ENCODE measurements at regions not wholly inside any gene's neighbourhood (a gene's known extent, or its start where the extent isn't known, plus 50 kb on each side); places are given as distances from the start of the nearest gene placed in this dataset.
"Not testable (repeated sequence)": the region's sequence is repeated elsewhere in the genome, so short reads cannot be mapped to it uniquely, and the experiment has no call there.

- DNase-seq (ENCODE audit: low read depth): no peak
Observed at GRCh38 chr14:98916036-98916435, 356.0 kb downstream of the BCL11B start.

- no peak for DNase-seq (ENCODE audit: low read depth)
Observed at GRCh38 chr14:98916476-98916875, 355.5 kb downstream of the BCL11B start.

DNA sequence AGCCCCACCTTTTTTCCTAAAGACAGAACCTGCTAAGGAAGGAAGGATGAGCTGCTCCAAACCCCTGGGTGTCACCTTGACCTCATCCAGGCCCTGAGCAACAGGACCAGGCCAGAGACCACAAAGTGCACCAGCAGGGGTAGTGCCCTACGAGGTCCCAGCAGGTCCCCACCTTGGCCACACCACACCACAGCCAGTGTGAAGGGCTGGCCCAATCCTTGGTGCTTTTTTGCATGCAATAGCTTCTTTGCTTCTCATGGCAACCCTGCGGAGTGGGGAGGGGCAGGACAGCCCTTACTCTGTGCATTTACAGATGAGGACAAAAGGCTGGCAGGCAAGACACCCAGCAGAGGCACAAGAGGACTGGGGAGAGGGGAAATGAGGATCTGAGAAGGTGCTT is 352.6 kb downstream of the BCL11B start:
- DNase-seq (ENCODE audit: low read depth): no peak

- not testable (repeated sequence) for DNase-seq (ENCODE audit: low read depth)
Observed at GRCh38 chr14:98921306-98921705, 350.7 kb downstream of the BCL11B start.

DNA sequence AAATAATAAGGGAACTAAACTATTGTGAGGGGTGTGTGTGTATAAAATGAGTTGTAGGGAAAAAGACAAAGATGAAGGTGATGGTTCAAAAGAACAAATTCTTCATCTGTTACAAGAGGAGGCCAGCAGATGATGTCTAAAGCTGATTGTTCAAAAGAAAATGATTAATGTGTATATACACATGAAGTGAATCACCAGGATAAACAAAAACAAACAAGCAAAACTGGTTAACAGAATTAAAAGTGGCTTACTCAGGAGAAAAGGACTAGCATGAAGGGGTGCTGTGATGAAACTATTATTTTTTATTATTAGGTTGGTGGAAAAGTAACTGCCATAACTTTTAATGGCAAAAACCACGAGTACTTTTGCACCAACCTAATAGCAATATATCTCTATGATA is 348.4 kb downstream of the BCL11B start:
- DNase-seq (ENCODE audit: low read depth): no peak

DNA sequence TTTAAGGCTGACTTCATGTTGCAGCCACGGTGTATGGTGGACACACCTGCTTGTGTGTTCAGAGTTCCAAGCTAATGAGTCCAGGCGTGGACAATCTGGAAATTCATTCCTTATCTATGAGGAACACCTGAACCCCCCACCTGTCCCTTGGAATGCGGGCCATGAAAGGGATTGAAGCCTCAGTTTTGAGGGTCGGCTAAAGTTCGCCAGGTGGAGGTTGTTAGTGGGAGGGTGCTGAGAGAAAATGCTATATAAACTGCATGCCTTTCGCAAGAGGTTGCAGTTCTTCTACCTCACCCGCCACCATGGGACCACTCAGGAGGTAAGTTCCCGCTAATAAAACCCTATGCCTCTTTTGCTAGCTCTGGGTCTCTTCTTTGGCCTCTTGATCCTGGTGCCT is 348.0 kb downstream of the BCL11B start:
- DNase-seq (ENCODE audit: low read depth): no peak

DNA sequence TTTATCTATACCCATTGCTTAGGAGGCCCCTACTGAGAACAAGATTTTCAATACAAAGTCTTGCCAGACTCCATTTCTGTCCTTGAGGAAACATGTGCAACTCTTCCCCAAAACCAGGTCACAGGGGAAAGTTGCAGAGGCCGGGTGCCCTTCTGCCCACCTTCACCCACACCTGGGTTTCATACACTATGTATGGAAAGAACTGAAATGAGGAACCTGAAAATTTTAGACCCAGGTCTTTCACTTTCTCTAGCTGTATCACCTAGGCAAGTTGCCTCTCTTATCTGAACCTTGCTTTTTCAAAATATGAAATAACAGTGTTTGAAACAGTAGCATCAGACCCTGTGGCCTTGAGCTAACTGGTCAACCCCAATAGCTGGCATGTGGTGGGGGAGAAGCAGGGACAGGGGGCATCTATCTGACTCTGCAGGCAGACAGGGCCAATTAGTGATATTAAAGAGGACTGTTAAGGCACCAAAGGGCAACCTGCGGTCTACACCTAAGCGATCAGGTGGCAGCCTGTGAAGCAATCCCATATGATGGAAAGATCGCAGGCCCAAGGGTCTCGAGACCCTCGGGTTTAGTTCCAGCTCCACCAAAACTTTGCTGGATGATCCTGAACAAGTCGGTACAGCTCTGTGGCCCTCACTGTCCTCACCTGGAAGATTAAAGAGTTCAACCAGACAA is 346.5 kb downstream of the BCL11B start:
- DNase-seq (ENCODE audit: low read depth): no peak

DNA sequence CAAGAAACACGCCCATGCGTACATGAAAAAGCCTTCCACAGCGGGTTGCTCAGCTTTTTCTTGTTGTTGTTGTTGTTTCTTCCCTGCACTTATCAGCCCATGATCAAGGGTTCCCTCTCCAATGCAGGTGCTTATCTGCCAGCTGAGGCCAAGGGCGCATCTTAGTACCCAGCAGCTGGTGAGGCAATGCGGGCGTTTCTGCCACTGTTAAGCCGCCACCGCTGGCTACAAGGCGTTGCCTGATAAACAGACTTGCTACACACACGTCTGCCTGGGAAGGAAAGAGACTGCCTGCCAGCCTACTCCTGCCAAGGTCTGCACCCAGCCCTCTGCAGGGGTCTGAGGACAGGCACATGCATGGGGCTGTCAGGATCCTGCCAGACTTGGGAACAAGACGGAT is 345.9 kb downstream of the BCL11B start:
- no peak for DNase-seq (ENCODE audit: low read depth)

- DNase-seq (ENCODE audit: low read depth): no peak
Observed at GRCh38 chr14:98926801-98927200, 345.2 kb downstream of the BCL11B start.

DNA sequence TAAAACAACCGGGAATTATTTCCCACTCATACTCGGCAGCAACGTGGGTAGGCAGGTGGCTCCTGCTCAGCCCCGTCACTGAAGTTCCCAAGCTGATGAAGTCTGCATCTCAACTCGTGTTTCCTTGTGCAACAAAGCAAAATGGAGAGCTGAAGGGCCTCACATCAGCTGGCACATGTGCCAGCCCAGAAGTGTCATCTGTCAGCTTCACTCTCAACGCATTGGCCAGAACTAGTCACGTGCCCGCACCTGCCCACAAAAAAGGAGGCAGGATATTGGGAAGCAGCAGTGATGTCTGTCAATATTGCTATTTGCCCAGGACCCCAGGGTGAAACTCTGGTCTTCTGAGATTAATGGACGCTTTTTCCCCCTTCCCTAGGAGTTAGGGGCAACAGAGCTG is 344.0 kb downstream of the BCL11B start:
- DNase-seq (ENCODE audit: low read depth): no peak

DNA sequence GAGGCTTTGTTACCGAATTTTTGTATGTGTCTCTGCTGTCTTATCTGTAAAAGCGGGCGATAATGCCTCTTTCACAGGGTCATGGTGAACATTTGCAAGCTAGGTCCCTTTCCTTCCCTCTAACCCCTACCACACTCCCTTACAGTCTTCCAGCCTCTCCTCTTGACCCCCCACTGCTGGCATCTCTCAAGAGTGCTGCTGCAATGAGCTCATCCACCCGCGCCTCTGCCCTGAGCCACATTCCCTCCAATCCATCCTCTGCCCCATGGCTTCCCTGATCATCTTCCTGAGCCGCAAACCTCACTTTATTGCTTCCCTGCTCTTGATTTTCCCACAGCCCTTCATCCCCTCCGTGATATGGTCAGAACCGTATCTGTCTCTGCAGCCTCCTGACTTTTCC is 343.6 kb downstream of the BCL11B start:
- DNase-seq (ENCODE audit: low read depth): no peak

GRCh38 chr14:98931126-98931525 is 340.9 kb downstream of the BCL11B start:
- DNase-seq (ENCODE audit: low read depth): no peak

GRCh38 chr14:98931911-98932310 is 340.1 kb downstream of the BCL11B start:
- peak; percentile 52 for DNase-seq (ENCODE audit: low read depth)

GRCh38 chr14:98932431-98933325 is 339.3 kb downstream of the BCL11B start:
- no peak for DNase-seq (ENCODE audit: low read depth)

DNA sequence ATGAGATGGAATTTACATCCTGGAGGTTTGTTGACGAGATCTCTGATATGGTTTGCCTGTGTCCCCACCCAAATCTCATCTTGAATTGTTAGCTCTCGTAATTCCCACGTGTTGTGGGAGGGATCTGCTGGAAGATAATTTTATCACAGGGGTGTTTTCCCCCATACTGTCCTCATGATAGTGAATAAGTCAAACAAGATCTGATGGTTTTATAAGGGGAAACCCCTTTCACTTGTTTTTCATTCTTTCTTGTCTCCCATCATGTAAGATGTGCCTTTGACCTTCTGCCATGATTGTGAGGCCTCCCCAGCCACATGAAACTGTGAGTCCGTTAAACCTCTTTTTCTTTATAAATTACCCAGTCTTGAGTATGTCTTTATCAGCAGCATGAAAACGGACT is 337.4 kb downstream of the BCL11B start:
- DNase-seq (ENCODE audit: low read depth): not testable (repeated sequence)

- no peak for DNase-seq (ENCODE audit: low read depth)
Observed at GRCh38 chr14:98935921-98936320, 336.1 kb downstream of the BCL11B start.

DNA sequence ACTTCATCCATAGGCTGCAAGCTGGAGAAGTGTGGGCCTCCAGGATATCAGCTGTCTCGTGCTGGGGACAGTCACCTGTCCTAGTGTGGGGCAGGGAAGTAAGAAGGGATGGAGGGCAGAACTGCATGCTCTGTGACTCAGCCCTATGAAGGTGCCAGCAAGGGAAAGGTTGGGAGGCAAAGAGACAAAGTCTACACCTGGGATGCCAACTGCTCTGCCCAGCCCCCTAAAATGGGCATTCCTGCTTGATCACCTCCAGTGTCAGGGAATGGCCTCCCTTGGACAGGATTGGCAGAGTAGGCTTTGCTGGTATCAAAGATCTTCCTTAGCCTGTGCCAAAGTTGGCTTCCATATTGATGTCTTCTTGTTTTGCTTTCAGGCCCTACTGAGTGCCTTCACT is 335.0 kb downstream of the BCL11B start:
- no peak for DNase-seq (ENCODE audit: low read depth)

- DNase-seq (ENCODE audit: low read depth): no peak
Observed at GRCh38 chr14:98937712-98938505, 334.1 kb downstream of the BCL11B start.

DNA sequence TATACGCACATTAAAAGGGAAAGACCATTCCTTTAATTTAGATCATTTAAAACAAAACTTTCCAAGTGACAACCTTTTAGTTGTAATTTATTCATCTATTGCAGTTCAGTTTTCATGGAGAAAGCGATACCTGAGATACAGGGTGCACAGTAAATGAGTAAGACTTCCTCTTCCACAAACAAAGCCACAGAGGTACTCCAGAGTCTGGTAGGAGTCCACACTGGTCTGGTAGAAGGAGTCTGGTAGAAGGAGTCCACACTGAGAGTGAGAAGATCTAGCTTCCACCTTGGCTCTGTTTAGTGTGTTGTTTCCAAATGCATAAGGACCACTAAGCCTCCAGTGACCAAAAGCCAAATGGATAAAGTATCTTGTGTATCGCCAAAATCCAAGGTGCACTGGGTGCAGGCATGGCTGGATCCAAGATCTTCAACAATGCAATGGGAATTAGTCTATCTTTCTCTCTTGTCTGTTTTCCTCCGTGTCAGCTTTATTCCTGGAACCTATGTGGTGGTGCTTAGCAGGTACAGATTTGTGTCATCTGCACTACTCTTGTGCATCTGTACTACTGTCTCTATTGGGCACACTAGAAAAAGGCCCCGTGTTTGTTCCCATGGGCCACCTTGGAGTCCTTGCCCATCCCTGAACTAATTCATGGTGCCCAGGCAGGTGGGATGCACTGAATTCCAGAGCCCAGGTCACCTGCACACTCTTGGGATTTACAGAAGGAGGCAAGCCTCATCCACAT is 331.1 kb downstream of the BCL11B start:
- DNase-seq (ENCODE audit: low read depth): no peak

GRCh38 chr14:98941481-98941880 is 330.5 kb downstream of the BCL11B start:
- no peak for DNase-seq (ENCODE audit: low read depth)

DNA sequence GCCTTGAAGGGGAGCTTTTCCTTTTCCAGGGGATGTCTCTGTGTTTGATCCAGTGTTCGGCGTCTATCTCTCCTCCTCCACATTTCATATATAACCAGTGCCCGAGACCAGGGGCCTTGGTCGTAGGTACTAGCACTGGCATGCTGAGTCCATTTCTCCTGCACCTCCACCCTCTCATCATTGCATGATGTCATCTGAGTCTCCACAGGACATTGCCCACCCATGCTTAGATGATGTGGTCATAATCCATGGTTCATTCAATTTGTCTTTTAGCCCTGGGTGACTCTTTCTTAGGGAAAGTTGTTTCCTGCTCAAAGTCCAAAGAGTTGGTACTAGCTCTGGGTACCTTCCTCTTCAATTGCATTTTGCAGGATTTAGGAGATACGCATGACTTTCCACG is 328.1 kb downstream of the BCL11B start:
- DNase-seq (ENCODE audit: low read depth): no peak

DNA sequence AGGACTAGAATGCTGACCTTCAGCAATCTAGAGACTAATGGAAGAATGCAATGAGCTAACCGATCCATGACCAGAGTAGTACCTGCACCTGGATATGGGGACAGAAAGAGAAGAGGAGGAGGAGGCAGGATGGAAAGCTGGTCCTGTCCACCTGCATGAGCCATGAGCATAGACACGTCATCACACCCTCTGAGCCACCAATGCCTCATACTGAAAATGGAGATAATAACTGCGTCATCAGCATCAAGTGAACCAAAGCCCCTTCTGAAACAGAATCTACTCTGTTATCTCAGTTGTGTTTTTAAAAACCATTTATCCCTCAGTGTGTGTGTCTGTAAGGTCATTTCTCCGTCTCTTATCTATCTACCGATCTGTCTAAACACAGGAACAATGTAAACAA is 327.0 kb downstream of the BCL11B start:
- no peak for DNase-seq (ENCODE audit: low read depth)

All from stimulated activated CD8-positive, alpha-beta memory T cell treated with anti-CD3 and anti-CD28 coated beads, Interleukin-4, amount 100 ng/mL, for 24 hours (primary cell).